SK-N-MC (cell line): ENCODE measurements at regions not wholly inside any gene's neighbourhood (a gene's known extent, or its start where the extent isn't known, plus 50 kb on each side); places are given as distances from the start of the nearest gene placed in this dataset.

ENCODE experiments used
- DNase-seq: peaks from one replicate; pipeline ENCODE4 v3.0.0-alpha.2; 2011; ENCODE audit warnings: low read depth, low spot score
- H3K27ac ChIP-seq: fragments of 200-600 bp; sonication (generic); 2 replicates; pipeline ENCODE4 v1.5.1; 2016; ENCODE audit warnings: mixed run types
- H3K36me3 ChIP-seq: fragments of 200-600 bp; sonication (generic); 2 replicates; pipeline ENCODE4 v1.6.1; 2017; ENCODE audit warnings: antibody characterized with exemption, low read length, mixed read lengths; ENCODE audit not compliant: insufficient read depth
- H3K4me3 ChIP-seq: fragments of 200-600 bp; sonication (generic); 2 replicates; pipeline ENCODE4 v1.5.1; 2016
- H3K9ac ChIP-seq: fragments of 200-600 bp; sonication (generic); 2 replicates; pipeline ENCODE4 v1.8.0; 2017; ENCODE audit warnings: mixed run types, mixed read lengths; ENCODE audit not compliant: insufficient read length
- H3K9me3 ChIP-seq: fragments of 200-600 bp; sonication (generic); 2 replicates; pipeline ENCODE4 v1.6.1; 2017; ENCODE audit warnings: low read depth, mild to moderate bottlenecking, antibody characterized with exemption, low read length, moderate library complexity, mixed read lengths
- EZH2 ChIP-seq: fragments of 200-600 bp; sonication (generic); IDR thresholded peaks from one replicate; pipeline ENCODE4 v1.6.1; 2017; ENCODE audit warnings: antibody characterized with exemption
- FOXP2 ChIP-seq: optimal IDR thresholded peaks from 2 replicates; pipeline ENCODE3; 2011; ENCODE audit warnings: mild to moderate bottlenecking, moderate library complexity; ENCODE audit not compliant: insufficient read depth; ENCODE audit errors: extremely low read length, control extremely low read depth
- POLR2AphosphoS5 ChIP-seq: IDR thresholded peaks from 2 replicates; pipeline ENCODE4 v1.6.1; 2012; ENCODE audit warnings: mild to moderate bottlenecking, low read depth, low read length, borderline replicate concordance

- DNase-seq, result no peak
- Histone ChIP-seq H3K4me3 (no peak overlapping the region), H3K27ac (peak overlapping the region; percentile 11; the same call in 1 of the 2 replicates), H3K9ac (no peak overlapping the region), H3K36me3 (peaks cover 3% of the 10 kb centered on the region; the same call in 1 of the 2 replicates), H3K9me3 (peaks cover 2% of the 10 kb centered on the region; the same call in 1 of the 2 replicates)
- TF ChIP-seq POLR2AphosphoS5 (no peak), FOXP2 (no peak), EZH2 (no peak)
Observed at GRCh38 chr6:56005426-56005825, 130.0 kb upstream of the BMP5 start.

- peaks cover 2% of the 10 kb centered on the region; the same call in 1 of the 2 replicates for H3K9me3 ChIP-seq
- H3K27ac ChIP-seq, result no peak overlapping the region; the same call in 1 of the 2 replicates
- DNase-seq, result peak; percentile 47
- TF ChIP-seq FOXP2 (no peak), POLR2AphosphoS5 (no peak; the same call in 1 of the 2 replicates), EZH2 (no peak)
- peaks cover 3% of the 10 kb centered on the region; the same call in 1 of the 2 replicates for H3K36me3 ChIP-seq
- no peak overlapping the region for H3K9ac ChIP-seq
- H3K4me3 ChIP-seq, result no peak overlapping the region
Observed at GRCh38 chr6:56004426-56004825, 129.0 kb upstream of the BMP5 start.

GRCh38 chr6:56003616-56004015 lies 128.2 kb upstream of the BMP5 start:
- TF ChIP-seq POLR2AphosphoS5 (no peak), EZH2 (no peak), FOXP2 (no peak)
- H3K27ac ChIP-seq, result no peak overlapping the region
- no peak overlapping the region for H3K4me3 ChIP-seq

GRCh38 chr6:56002336-56002735 lies 126.9 kb upstream of the BMP5 start:
- no peak for DNase-seq
- no peak overlapping the region for H3K27ac ChIP-seq
- no peak overlapping the region for H3K4me3 ChIP-seq
- no peak for TF ChIP-seq POLR2AphosphoS5
- no peak for TF ChIP-seq FOXP2
- no peak for TF ChIP-seq EZH2
- no peaks in the 10 kb centered on the region for H3K36me3 ChIP-seq
- no peak overlapping the region for H3K9ac ChIP-seq
- peaks cover 2% of the 10 kb centered on the region; the same call in 1 of the 2 replicates for H3K9me3 ChIP-seq

More at GRCh38 chr6:56003616-56004015, 128.2 kb upstream of the BMP5 start:
- H3K9me3 ChIP-seq, result peaks cover 2% of the 10 kb centered on the region; the same call in 1 of the 2 replicates
- H3K9ac ChIP-seq, result no peak overlapping the region
- H3K36me3 ChIP-seq, result no peaks in the 10 kb centered on the region
- no peak for DNase-seq

GRCh38 chr6:55998576-55998975 lies 123.2 kb upstream of the BMP5 start:
- no peak overlapping the region for H3K27ac ChIP-seq
- H3K36me3 ChIP-seq, result no peaks in the 10 kb centered on the region
- no peak overlapping the region for H3K9ac ChIP-seq
- H3K4me3 ChIP-seq, result no peak overlapping the region
- TF ChIP-seq POLR2AphosphoS5 (no peak), FOXP2 (no peak), EZH2 (no peak)
- H3K9me3 ChIP-seq, result peaks cover 5% of the 10 kb centered on the region
- no peak for DNase-seq

- no peak overlapping the region for H3K27ac ChIP-seq
- H3K4me3 ChIP-seq, result no peak overlapping the region
- H3K9me3 ChIP-seq, result peaks cover 8% of the 10 kb centered on the region
- no peak for DNase-seq
- H3K36me3 ChIP-seq, result no peaks in the 10 kb centered on the region
- H3K9ac ChIP-seq, result no peak overlapping the region
- no peak for TF ChIP-seq FOXP2
- no peak for TF ChIP-seq EZH2
- no peak for TF ChIP-seq POLR2AphosphoS5
Observed at GRCh38 chr6:55997223-55997874, 122.0 kb upstream of the BMP5 start.

GRCh38 chr6:55994531-55994930 lies 119.1 kb upstream of the BMP5 start:
- no peak for TF ChIP-seq FOXP2
- no peak for TF ChIP-seq POLR2AphosphoS5
- no peak for TF ChIP-seq EZH2
- DNase-seq, result no peak
- H3K36me3 ChIP-seq, result no peaks in the 10 kb centered on the region
- H3K4me3 ChIP-seq, result no peak overlapping the region
- H3K9me3 ChIP-seq, result peaks cover 11% of the 10 kb centered on the region
- H3K27ac ChIP-seq, result no peak overlapping the region
- no peak overlapping the region for H3K9ac ChIP-seq

- DNase-seq, result no peak
- TF ChIP-seq FOXP2, result no peak
- Histone ChIP-seq H3K36me3 (no peaks in the 10 kb centered on the region), H3K27ac (no peak overlapping the region), H3K9me3 (peaks cover 11% of the 10 kb centered on the region), H3K9ac (no peak overlapping the region), H3K4me3 (no peak overlapping the region)
Observed at GRCh38 chr6:55993418-55993817, 118.0 kb upstream of the BMP5 start.
